T-helper 1 cell treated with Interleukin-12 subunit alpha and Interleukin-12 subunit beta and Interleukin-4 antibody, amounts not matched to agents 30 μg/mL and 1 μg/mL, for 36 hours (primary cell): ENCODE measurements at regions not wholly inside any gene's neighbourhood (a gene's known extent, or its start where the extent isn't known, plus 50 kb on each side); places are given as distances from the start of the nearest gene placed in this dataset.

Experiments
- H3K27ac Mint-ChIP-seq: one replicate; pipeline ENCODE4 v1.8.0; 2021; ENCODE audit warnings: mild to moderate bottlenecking, mixed read lengths
- H3K27me3 Mint-ChIP-seq: one replicate; pipeline ENCODE4 v1.8.0; 2021; ENCODE audit warnings: low read depth, mixed read lengths
- H3K36me3 Mint-ChIP-seq: one replicate; pipeline ENCODE4 v1.8.0; 2021; ENCODE audit warnings: low read depth, mixed read lengths
- H3K4me1 Mint-ChIP-seq: one replicate; pipeline ENCODE4 v1.8.0; 2021; ENCODE audit warnings: low read depth, mixed read lengths
- H3K4me3 Mint-ChIP-seq: one replicate; pipeline ENCODE4 v1.8.0; 2021; ENCODE audit warnings: mild to moderate bottlenecking, moderate library complexity, mixed read lengths
- H3K9me3 Mint-ChIP-seq: one replicate; pipeline ENCODE4 v1.8.0; 2021; ENCODE audit warnings: mixed read lengths

DNA sequence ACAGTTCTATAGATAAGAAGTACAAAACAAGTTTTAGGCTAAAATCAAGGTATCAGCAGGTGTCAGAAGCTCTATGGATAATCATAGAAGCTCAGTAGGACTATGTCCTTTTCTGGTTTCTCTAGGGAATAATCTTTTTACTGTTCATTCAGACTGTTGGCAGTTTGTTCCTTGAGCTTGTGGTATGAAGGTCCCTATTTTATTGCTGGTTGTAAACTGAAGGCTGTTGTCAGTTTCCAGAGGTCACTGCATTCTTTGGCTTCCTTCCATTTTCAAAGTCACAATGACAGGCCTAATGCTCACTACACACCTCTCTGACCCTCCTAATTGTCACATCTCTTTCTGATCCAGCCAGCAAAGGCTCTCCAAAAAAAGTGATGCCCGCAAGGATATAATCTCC is 337.9 kb upstream of the EDNRB start:
- Mint-ChIP-seq H3K9me3 (no peaks in the 10 kb centered on the region), H3K4me3 (no peak overlapping the region), H3K27ac (no peak overlapping the region), H3K27me3 (no peaks in the 10 kb centered on the region), H3K4me1 (no peaks in the 10 kb centered on the region), H3K36me3 (no peaks in the 10 kb centered on the region)

DNA sequence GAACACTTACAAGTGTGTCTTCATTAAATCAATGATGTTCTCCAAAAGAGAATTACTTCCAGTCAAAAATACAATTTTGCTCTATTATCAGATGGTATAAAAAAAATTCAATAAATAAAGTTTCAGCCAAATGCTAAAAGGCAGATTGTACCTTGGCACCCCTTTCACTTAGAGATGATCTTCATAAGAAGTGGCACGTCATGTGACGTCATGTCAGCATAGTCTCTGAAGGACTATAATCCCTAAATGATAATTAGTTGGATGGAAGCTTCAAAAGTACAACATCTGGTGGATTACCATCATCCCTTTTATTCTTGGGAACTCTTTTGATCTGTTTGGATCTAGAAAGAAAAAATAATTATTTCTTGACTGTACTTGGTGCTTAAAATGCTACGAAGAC is 335.5 kb upstream of the EDNRB start:
- Mint-ChIP-seq H3K27me3 (no peaks in the 10 kb centered on the region), H3K9me3 (no peaks in the 10 kb centered on the region), H3K4me3 (no peak overlapping the region), H3K27ac (no peak overlapping the region), H3K36me3 (no peaks in the 10 kb centered on the region), H3K4me1 (no peaks in the 10 kb centered on the region)

DNA sequence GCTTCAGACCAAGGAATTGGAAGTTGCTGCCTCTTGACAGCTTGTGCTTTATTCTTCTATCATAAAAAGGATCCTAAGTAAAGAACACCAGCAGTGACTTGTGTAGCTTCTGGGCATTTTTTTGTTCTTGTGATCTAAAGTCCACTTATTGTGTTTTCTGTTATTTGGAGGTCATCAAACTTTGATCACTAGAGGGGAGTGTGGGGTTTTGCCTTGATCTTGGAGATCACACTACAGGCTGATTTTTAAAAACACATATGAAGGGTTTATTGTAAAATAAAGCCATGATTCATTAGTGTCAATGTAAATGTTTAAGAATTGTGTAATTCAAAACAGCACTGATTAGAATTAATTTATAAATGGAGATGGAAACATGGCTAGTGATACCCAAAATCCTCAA is 328.7 kb upstream of the EDNRB start:
- no peaks in the 10 kb centered on the region for H3K9me3 Mint-ChIP-seq
- no peak overlapping the region for H3K27ac Mint-ChIP-seq
- H3K4me3 Mint-ChIP-seq: no peak overlapping the region

DNA sequence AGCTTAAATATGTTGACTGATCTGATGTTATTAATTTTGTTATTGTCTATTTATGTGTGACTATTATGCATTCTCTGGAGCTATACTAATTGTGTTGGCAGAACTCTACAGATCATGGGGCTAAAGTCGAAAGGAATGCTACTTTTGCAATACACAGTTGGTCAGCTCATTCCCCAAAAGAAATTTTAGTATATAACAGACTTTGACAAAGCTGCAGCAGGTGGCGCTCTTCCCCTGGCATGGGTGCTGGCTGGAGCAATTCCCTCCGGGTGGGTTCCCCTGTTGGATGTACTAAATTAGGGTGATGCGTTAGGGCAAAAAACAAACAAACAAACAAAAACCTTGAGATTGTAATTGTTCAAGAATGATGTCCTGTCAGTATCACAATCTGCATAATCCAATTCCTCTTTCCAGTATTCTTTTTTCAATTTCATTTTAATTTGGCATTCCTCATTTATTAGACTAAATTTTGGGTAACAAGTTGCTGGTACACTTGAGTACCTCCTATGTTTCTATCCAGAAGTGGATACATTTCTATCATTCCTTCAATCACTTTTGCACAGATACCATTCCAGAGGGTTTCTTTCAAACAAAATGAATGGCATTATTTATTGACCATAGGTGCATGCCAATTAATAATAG is 322.8 kb upstream of the EDNRB start:
- H3K4me1 Mint-ChIP-seq: no peaks in the 10 kb centered on the region

More for the DNA sequence above, 328.7 kb upstream of the EDNRB start:
- Mint-ChIP-seq H3K4me1 (no peaks in the 10 kb centered on the region), H3K36me3 (no peaks in the 10 kb centered on the region), H3K27me3 (no peaks in the 10 kb centered on the region)

DNA sequence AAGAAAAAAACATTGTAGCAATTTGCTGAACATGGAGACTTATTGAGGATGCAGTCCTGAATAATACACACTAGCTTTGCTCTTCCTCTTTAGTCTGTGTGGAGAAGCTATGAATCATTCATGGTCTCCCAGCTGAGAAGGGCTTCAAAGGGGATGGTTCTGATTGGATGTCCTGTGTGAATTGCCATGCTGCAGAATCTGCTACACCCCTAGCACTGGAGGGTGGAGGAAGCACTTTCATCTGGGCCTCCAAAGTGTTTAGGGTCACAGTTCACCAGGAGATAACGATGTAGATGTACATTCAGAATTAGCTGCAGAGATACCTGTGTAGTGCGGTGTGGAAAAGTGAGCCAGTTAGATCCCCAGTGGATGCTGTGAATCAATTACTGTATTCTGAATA is 321.1 kb upstream of the EDNRB start:
- H3K4me1 Mint-ChIP-seq: no peaks in the 10 kb centered on the region
- no peak overlapping the region for H3K27ac Mint-ChIP-seq
- no peak overlapping the region for H3K4me3 Mint-ChIP-seq
- peaks cover 8% of the 10 kb centered on the region for H3K27me3 Mint-ChIP-seq
- no peaks in the 10 kb centered on the region for H3K36me3 Mint-ChIP-seq
- no peaks in the 10 kb centered on the region for H3K9me3 Mint-ChIP-seq

More for the DNA sequence above, 322.8 kb upstream of the EDNRB start:
- Mint-ChIP-seq H3K9me3 (no peaks in the 10 kb centered on the region), H3K27me3 (peaks cover 8% of the 10 kb centered on the region), H3K36me3 (no peaks in the 10 kb centered on the region), H3K4me3 (no peak overlapping the region), H3K27ac (no peak overlapping the region)

DNA sequence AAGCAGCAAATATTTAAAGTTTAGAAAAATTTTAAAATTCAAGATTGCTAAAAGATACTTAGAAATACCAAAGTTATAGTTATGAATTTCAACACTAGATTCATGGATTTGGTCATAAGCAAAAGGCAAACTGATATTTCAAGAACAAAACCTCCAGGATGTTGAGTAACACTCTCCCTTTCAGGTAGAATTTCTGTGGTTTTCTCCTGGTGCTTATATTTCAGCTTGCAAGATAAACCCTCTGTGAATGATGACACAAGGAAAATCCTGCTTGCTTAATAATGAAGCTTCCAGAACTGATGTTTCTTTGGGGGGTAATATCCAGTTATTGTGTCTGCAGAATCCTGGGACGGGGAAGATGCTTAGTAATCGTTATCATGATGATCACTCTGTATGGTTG is 320.3 kb upstream of the EDNRB start:
- Mint-ChIP-seq H3K27ac (no peak overlapping the region), H3K9me3 (no peaks in the 10 kb centered on the region), H3K36me3 (no peaks in the 10 kb centered on the region), H3K4me1 (no peaks in the 10 kb centered on the region), H3K27me3 (peaks cover 8% of the 10 kb centered on the region), H3K4me3 (no peak overlapping the region)

DNA sequence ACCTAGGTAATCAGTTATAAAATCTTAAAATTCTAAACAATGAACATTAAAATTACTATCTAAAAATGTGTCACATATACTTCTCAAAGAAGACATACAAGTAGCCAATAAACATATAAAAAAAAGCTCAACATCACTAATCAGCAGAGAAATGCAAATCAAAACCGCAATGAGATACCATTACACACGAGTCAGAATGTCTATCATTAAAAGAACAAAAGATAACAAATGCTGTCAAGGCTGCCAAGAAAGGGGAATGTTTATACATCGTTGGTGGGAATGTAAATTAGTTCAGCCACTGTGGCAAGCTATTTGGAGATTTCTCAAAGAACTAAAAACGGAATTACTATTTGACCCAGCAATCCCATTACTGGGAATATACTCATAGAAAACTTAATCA is 310.3 kb upstream of the EDNRB start:
- Mint-ChIP-seq H3K4me3 (no peak overlapping the region), H3K27me3 (no peaks in the 10 kb centered on the region), H3K36me3 (no peaks in the 10 kb centered on the region), H3K27ac (no peak overlapping the region), H3K4me1 (no peaks in the 10 kb centered on the region), H3K9me3 (no peaks in the 10 kb centered on the region)

DNA sequence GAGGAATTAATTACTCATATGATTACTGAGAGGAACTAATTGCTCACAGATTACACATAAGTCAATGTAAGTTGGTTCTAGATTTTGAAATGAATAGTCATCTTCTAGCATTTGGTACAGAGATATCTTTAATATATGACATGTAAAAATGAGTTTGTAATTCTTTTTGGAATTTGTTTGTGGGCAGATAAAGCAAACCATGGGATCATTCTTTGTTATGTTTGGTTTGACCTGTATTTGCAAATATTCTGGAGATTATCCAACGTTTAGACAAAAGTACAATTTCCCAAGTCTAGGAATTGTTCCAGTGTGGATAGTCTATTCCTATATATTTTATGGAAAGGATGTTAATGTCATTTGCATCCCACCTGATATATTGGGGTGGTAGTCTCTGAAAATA is 309.6 kb upstream of the EDNRB start:
- Mint-ChIP-seq H3K9me3 (no peaks in the 10 kb centered on the region), H3K4me3 (no peak overlapping the region), H3K4me1 (no peaks in the 10 kb centered on the region), H3K27ac (no peak overlapping the region), H3K27me3 (no peaks in the 10 kb centered on the region), H3K36me3 (no peaks in the 10 kb centered on the region)

DNA sequence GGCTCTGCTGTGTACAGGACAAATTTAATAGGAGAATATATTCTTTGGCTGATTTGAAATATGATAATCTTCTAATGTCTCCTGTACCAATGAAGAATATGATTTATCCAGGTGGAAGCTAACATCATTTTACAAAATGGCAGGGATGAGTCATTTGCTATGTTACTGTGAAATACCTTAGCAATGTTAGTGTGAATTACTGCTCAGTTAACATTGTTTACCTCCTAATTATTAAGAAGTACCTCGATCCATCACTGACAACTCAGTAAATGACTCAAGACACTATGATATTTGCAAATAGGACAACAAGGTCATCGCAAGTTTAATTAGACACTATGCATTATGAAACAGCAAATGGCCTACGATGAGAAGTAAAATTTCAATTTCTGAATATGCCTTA is 309.1 kb upstream of the EDNRB start:
- no peaks in the 10 kb centered on the region for H3K9me3 Mint-ChIP-seq
- H3K4me1 Mint-ChIP-seq: no peaks in the 10 kb centered on the region
- H3K27ac Mint-ChIP-seq: no peak overlapping the region
- H3K36me3 Mint-ChIP-seq: no peaks in the 10 kb centered on the region
- H3K4me3 Mint-ChIP-seq: no peak overlapping the region
- no peaks in the 10 kb centered on the region for H3K27me3 Mint-ChIP-seq

DNA sequence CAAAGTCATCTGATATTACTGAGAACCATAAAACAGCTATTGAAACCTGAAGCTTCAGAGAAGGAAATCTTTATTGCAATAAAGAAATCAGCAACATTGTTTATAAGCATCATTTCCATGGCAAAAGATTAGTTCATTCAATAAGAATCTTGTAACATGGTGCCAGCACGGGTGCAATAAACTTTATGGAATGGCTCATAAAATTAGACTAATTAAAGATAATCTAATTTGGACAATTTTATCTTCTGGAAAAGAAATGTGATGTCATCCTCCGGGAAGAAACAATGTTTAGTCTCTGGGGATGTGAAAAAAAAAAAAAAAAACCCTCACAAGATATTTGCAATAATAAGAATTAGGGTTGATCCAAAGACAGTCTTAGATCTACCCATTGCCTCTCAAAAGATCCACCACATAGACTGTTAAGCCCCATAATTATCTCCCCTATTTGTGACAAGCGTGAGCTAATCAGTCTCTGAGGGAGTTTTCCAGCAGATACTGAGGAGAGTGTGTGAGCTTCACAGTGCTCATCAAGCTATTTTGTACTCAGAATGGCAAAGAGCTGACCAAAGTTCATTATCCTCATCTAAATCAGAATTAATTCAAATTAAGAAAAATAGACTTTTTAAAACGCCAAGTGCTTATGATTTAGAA is 297.0 kb upstream of the EDNRB start:
- no peaks in the 10 kb centered on the region for H3K27me3 Mint-ChIP-seq
- H3K9me3 Mint-ChIP-seq: no peaks in the 10 kb centered on the region
- no peaks in the 10 kb centered on the region for H3K36me3 Mint-ChIP-seq
- no peak overlapping the region for H3K27ac Mint-ChIP-seq
- no peak overlapping the region for H3K4me3 Mint-ChIP-seq
- no peaks in the 10 kb centered on the region for H3K4me1 Mint-ChIP-seq

DNA sequence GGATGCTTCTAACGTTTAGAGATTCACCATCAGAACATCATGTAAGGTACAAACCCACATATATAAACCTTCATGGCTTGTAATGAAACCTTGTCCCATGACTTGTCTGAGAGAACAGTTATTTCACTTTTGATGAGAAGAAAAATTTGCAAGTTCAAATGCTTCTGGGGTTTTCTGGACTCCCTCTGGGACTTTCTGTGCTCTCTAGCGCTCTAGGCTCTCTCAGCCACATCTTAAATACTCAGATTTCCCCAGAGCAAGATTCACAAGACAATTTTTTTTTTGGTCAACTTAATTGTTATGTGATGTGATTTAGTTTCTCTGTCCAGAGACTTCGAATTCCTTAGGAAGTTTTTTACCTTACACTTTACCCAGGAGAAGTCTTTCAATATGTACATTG is 282.8 kb upstream of the EDNRB start:
- Mint-ChIP-seq H3K9me3 (no peaks in the 10 kb centered on the region), H3K27ac (no peak overlapping the region), H3K4me3 (no peak overlapping the region), H3K27me3 (no peaks in the 10 kb centered on the region), H3K36me3 (no peaks in the 10 kb centered on the region), H3K4me1 (no peaks in the 10 kb centered on the region)

DNA sequence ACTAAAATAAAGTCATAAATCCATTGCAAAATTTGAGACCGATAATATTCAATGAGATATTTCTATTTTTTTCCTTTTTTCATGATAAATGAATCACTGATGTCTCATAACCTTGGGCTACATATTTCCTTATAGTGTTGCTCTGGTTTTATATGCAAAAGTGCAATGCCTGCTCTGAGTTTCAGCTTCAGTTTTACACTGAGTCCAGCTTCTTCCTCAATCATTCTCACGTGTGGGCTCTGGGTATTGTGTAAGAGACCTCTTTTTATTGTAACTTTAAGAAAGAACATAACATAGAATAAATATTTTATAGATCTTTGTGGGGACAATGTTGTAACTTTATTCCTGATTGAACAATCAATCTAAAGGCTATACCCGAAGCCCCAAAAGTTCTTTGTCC is 280.2 kb upstream of the EDNRB start:
- Mint-ChIP-seq H3K27me3 (no peaks in the 10 kb centered on the region), H3K4me1 (no peaks in the 10 kb centered on the region), H3K4me3 (no peak overlapping the region), H3K9me3 (no peaks in the 10 kb centered on the region), H3K27ac (no peak overlapping the region), H3K36me3 (no peaks in the 10 kb centered on the region)

DNA sequence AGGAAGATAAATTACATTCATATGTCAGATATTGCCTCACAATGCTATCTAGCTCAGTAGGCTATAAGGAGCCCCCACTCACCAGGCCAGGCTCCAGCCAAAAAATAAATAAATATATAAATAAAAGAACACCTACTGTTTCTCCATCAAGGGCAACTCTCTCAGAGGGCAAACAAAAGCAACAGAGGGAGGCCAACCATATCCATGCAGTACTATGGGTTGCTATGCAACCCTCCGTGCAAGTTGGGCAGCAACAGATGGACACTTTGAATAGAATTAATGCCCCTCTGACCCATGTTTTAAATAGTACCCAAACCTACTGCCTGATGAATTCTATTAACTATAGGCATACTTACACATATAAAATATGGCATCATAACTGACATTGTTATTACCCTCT is 279.8 kb upstream of the EDNRB start:
- Mint-ChIP-seq H3K9me3 (no peaks in the 10 kb centered on the region), H3K27ac (no peak overlapping the region), H3K36me3 (no peaks in the 10 kb centered on the region)

DNA sequence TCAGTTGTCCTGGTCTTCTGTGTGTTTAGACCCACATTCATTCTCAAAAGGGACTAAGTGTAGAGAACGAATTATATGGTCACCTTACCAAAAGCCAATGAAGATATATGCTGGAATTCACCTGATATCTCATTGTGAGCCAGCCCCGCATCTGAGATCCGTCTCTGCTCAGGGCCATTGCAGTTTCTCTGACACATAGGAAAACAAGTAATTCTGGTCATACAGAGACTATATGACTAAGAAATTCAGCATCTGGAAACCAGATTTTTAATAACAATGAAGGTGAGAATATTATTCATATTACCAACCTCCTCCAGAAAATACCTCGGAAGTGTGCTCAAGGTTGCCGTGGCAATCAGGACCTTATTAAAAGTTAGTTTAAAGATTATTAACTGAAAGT is 278.6 kb upstream of the EDNRB start:
- Mint-ChIP-seq H3K4me3 (no peak overlapping the region), H3K27me3 (no peaks in the 10 kb centered on the region), H3K27ac (no peak overlapping the region), H3K4me1 (no peaks in the 10 kb centered on the region), H3K36me3 (no peaks in the 10 kb centered on the region), H3K9me3 (no peaks in the 10 kb centered on the region)

More for the DNA sequence above, 279.8 kb upstream of the EDNRB start:
- no peaks in the 10 kb centered on the region for H3K27me3 Mint-ChIP-seq
- no peak overlapping the region for H3K4me3 Mint-ChIP-seq
- H3K4me1 Mint-ChIP-seq: no peaks in the 10 kb centered on the region

DNA sequence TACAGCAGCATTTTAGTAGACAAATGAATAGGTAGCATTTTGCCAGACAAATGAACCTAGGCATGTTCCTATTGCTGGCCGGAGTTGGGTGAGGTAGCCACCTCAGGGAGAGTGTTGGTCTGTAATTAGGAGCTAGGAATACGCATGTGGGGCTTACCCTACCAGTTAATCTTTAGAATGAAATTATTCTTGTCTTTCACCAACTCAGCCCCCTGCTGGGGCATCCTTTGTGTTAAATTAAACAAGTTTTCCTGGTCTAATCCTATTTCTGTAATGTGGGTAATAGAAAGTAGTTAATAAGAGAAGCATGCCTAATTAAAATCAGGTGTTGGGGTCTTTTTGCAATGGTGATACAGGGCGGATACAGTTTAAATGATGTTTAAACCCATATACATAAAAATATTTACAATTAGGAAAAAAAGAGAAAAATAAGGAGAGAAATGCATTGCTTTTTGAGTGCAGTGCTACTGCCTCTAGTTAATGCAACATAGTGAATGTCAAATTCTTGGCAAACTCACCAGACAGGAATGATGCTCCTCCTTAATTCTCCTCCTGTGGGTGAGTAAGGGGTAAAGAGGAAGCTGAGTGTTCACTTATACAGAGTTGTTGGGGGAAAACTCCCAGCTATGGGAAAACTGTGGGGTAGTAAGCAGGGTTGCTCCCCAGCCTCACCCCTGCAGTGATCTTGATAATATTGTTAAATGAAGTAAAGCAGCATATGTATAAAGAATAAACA is 276.4 kb upstream of the EDNRB start:
- Mint-ChIP-seq H3K9me3 (no peaks in the 10 kb centered on the region), H3K36me3 (no peaks in the 10 kb centered on the region), H3K27ac (no peak overlapping the region), H3K4me3 (no peak overlapping the region), H3K27me3 (no peaks in the 10 kb centered on the region), H3K4me1 (no peaks in the 10 kb centered on the region)
